Trophoblast cell (in vitro differentiated cells and primary cell): ENCODE measurements at regions not wholly inside any gene's neighbourhood (a gene's known extent, or its start where the extent isn't known, plus 50 kb on each side); places are given as distances from the start of the nearest gene placed in this dataset.

Source experiments
- DNase-seq, 2 donors: peaks; one replicate each; pipeline ENCODE4 v3.0.0-alpha.2; 2016
- H2AFZ ChIP-seq: 2 replicates; pipeline ENCODE4 v1.6.1; 2013; ENCODE audit warnings: low read length, moderate library complexity, mild to moderate bottlenecking; ENCODE audit not compliant: insufficient read depth, poor library complexity
- H2AK5ac ChIP-seq: 2 replicates; pipeline ENCODE4 v1.6.1; 2013; ENCODE audit warnings: mild to moderate bottlenecking, low read length
- H2BK120ac ChIP-seq: 2 replicates; pipeline ENCODE4 v1.6.1; 2013; ENCODE audit warnings: low read length, mild to moderate bottlenecking, moderate library complexity; ENCODE audit not compliant: insufficient read depth, poor library complexity
- H2BK12ac ChIP-seq: 2 replicates; pipeline ENCODE4 v1.6.1; 2013; ENCODE audit warnings: mild to moderate bottlenecking, low read length, moderate library complexity
- H2BK5ac ChIP-seq: 2 replicates; pipeline ENCODE4 v1.6.1; 2013; ENCODE audit warnings: low read length, low read depth, moderate library complexity, mild to moderate bottlenecking; ENCODE audit not compliant: poor library complexity
- H3K14ac ChIP-seq: 2 replicates; pipeline ENCODE4 v1.6.1; 2013; ENCODE audit warnings: mild to moderate bottlenecking, low read length
- H3K18ac ChIP-seq: 2 replicates; pipeline ENCODE4 v1.6.1; 2013; ENCODE audit warnings: mild to moderate bottlenecking, low read length
- H3K23ac ChIP-seq: 2 replicates; pipeline ENCODE4 v1.6.1; 2013; ENCODE audit warnings: low read length
- H3K27ac ChIP-seq: 2 replicates; pipeline ENCODE4 v1.5.1; 2013; ENCODE audit warnings: low read depth, mild to moderate bottlenecking, inconsistent platforms, low read length, moderate library complexity
- H3K27me3 ChIP-seq: 2 replicates; pipeline ENCODE4 v1.6.1; 2013; ENCODE audit warnings: inconsistent platforms, mild to moderate bottlenecking, low read length, moderate library complexity; ENCODE audit not compliant: insufficient read depth
- H3K36me3 ChIP-seq, 2 experiments: 1 replicate in 1 of 2; 2 replicates in 1 of 2; pipeline ENCODE4 v1.6.1; 2013; ENCODE audit warnings: low read length in 2 of 2, mild to moderate bottlenecking in 2 of 2, moderate library complexity in 1 of 2; ENCODE audit not compliant: insufficient read depth in 2 of 2, control insufficient read depth in 1 of 2
- H3K4ac ChIP-seq: 2 replicates; pipeline ENCODE4 v1.6.1; 2013; ENCODE audit warnings: low read depth, mild to moderate bottlenecking, low read length, moderate library complexity
- H3K4me1 ChIP-seq, 2 experiments: 1 replicate in 1 of 2; 2 replicates in 1 of 2; pipeline ENCODE4 v1.6.1; 2013; ENCODE audit warnings: low read length in 2 of 2, mild to moderate bottlenecking in 2 of 2, moderate library complexity in 1 of 2; ENCODE audit not compliant: insufficient read depth in 2 of 2, control insufficient read depth in 1 of 2
- H3K4me2 ChIP-seq: 2 replicates; pipeline ENCODE4 v1.6.1; 2013; ENCODE audit warnings: inconsistent platforms, mild to moderate bottlenecking, low read length, moderate library complexity
- H3K4me3 ChIP-seq: 2 replicates; pipeline ENCODE4 v1.5.1; 2013; ENCODE audit warnings: mild to moderate bottlenecking, low read depth, low read length, inconsistent platforms
- H3K79me1 ChIP-seq: one replicate; pipeline ENCODE4 v1.6.1; 2013; ENCODE audit warnings: low read length
- H3K79me2 ChIP-seq: 2 replicates; pipeline ENCODE4 v1.6.1; 2013; ENCODE audit warnings: low read length, mild to moderate bottlenecking; ENCODE audit not compliant: control insufficient read depth, insufficient read depth, poor library complexity
- H3K9ac ChIP-seq: 2 replicates; pipeline ENCODE4 v1.6.1; 2013; ENCODE audit warnings: mild to moderate bottlenecking, low read length
- H3K9me3 ChIP-seq: 2 replicates; pipeline ENCODE4 v1.6.1; 2013; ENCODE audit warnings: low read depth, mild to moderate bottlenecking, control low read depth, inconsistent platforms, low read length; ENCODE audit not compliant: insufficient read depth
- H4K12ac ChIP-seq: 2 replicates; pipeline ENCODE4 v1.6.1; 2013; ENCODE audit warnings: low read depth, mild to moderate bottlenecking, low read length, moderate library complexity
- H4K8ac ChIP-seq: 2 replicates; pipeline ENCODE4 v1.6.1; 2013; ENCODE audit warnings: low read depth, mild to moderate bottlenecking, low read length, moderate library complexity
- H4K91ac ChIP-seq: one replicate; pipeline ENCODE4 v1.6.1; 2013; ENCODE audit warnings: low read depth, mild to moderate bottlenecking, low read length, moderate library complexity
- WGBS: extraction: QIAGEN DNeasy Blood & Tissue Kit; methylation state at CpG from one replicate; pipeline ENCODE4 v1.1.7; 2013; ENCODE audit warnings: missing lambda C conversion rate; ENCODE audit not compliant: insufficient read length, insufficient coverage; ENCODE audit errors: extremely low coverage; 5-methylcytosine and 5-hydroxymethylcytosine counted together

DNA sequence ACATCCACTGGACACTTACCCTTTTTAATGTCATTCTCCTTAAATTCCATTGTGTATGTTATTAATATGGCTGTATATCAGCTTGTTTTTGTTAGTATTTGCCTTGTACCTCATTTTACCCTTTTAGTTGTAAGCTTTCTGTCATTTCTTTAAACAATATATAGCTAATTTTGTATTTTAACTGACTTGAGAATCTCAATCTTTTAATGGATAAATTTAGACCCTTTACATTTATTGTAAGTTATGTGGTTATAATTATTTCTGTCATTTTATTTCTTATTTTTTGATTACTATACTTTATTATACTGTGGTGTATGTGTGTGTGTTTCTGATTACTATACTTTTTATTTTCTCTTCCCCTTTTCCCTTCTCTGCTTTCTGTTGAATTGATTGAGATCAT, 159.0 kb upstream of the LHX5 start:
- no peaks in the 10 kb centered on the region for H3K4me1 ChIP-seq
- no peak overlapping the region for H3K4me2 ChIP-seq
- H2BK5ac ChIP-seq: no peak overlapping the region
- no peak overlapping the region for H3K14ac ChIP-seq
- H3K79me2 ChIP-seq: no peaks in the 10 kb centered on the region
- H3K18ac ChIP-seq: no peak overlapping the region
- H3K79me1 ChIP-seq: no peaks in the 10 kb centered on the region
- no peak overlapping the region for H4K8ac ChIP-seq
- no peak overlapping the region for H2AK5ac ChIP-seq
- H3K36me3 ChIP-seq: no peaks in the 10 kb centered on the region
- peaks cover 6% of the 10 kb centered on the region for H3K9me3 ChIP-seq
- no peaks in the 10 kb centered on the region for H3K27me3 ChIP-seq
- H3K9ac ChIP-seq: no peak overlapping the region
- H3K23ac ChIP-seq: no peak overlapping the region
- no peak overlapping the region for H2BK120ac ChIP-seq
- no peak overlapping the region for H2AFZ ChIP-seq
- H3K27ac ChIP-seq: no peak overlapping the region
- H2BK12ac ChIP-seq: no peak overlapping the region
- no peak overlapping the region for H4K12ac ChIP-seq
- no peak overlapping the region for H3K4ac ChIP-seq
- no peak overlapping the region for H4K91ac ChIP-seq
- no peak for DNase-seq
- H3K4me3 ChIP-seq: no peak overlapping the region

DNA sequence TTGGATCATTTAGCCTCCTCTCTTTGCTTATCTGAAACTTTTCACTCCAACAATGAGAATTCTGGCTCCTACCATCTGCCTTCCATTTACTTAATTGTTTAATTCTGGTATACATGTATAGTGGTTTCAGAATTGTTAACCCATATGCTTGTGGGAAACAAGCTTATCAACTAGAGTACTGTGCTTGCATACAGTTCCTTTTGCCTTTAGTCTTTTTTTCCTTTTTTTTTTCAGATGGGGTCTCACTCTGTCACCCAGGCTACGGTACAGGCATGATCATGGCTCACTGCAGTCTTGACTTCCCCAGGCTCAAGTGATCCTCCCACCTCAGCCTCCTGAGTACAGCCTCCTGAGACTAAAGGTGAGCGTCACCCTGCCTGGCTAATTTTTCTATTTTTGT, 153.8 kb upstream of the LHX5 start:
- Histone ChIP-seq H4K12ac (no peak overlapping the region), H4K8ac (no peak overlapping the region), H2BK120ac (no peak overlapping the region), H3K4me1 (no peaks in the 10 kb centered on the region), H3K9me3 (peaks cover 6% of the 10 kb centered on the region), H2BK5ac (no peak overlapping the region), H3K27me3 (no peaks in the 10 kb centered on the region), H3K4me3 (no peak overlapping the region), H2AK5ac (no peak overlapping the region), H3K36me3 (no peaks in the 10 kb centered on the region), H2AFZ (no peak overlapping the region), H3K4ac (no peak overlapping the region), H4K91ac (no peak overlapping the region), H3K9ac (no peak overlapping the region), H3K18ac (no peak overlapping the region), H3K23ac (no peak overlapping the region), H3K14ac (no peak overlapping the region), H3K4me2 (no peak overlapping the region), H3K79me1 (no peaks in the 10 kb centered on the region), H3K79me2 (no peaks in the 10 kb centered on the region), H2BK12ac (no peak overlapping the region), H3K27ac (no peak overlapping the region)
- no CpG with 5 or more reads among the region's 2 CpGs for WGBS
- no peak for DNase-seq

DNA sequence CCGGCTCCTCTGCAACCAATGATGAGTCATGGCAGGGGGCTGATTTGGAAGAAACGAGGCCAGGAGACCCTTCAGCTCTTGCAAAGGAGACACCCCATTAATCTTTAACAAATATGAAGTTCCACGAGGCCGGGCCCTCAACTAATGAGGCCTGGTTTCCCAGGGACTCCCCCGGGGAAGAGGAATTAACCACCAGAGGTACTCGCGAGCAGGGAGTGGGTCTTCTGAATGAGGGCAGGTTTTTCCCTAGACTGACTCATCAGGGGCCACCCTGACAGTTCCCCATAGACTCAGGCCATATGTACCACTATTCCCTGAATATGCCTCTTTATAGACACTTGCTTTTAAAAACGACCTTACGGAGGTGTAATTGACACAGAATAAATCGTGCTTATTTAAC, 150.7 kb upstream of the LHX5 start:
- no peak overlapping the region for H2BK12ac ChIP-seq
- no peak overlapping the region for H3K9ac ChIP-seq
- no peaks in the 10 kb centered on the region for H3K79me1 ChIP-seq

DNA sequence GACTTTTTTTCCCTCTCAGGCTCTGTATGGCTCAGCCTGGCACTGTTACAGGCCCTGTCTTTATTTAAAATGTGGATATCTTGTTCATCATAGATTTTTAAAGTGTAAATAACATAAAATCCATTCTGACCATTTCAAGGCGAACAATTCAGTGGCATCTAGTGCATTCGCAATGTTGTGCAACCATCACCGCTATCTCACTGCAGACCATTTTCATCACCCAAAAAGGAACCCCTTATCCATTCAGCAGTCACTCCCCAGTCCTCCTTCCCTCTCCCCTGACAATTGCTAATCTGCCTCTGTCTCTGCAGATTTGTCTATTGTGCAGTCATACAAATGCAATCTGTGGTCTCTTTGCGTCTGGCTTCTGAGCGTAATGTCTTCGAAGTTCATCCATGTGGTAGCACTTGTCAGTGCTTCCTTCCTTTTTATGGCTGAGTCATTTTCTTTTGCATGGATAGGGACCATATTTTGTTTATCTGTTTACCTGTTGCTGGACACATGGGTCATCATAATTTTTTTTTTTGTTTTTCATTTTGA, 148.8 kb upstream of the LHX5 start:
- Histone ChIP-seq H2BK12ac (no peak overlapping the region), H3K79me2 (no peaks in the 10 kb centered on the region), H3K36me3 (no peaks in the 10 kb centered on the region), H2BK120ac (no peak overlapping the region), H3K9ac (no peak overlapping the region), H3K18ac (no peak overlapping the region), H3K79me1 (no peaks in the 10 kb centered on the region), H2BK5ac (no peak overlapping the region), H4K8ac (no peak overlapping the region), H3K14ac (no peak overlapping the region), H4K91ac (no peak overlapping the region), H3K4me3 (no peak overlapping the region), H2AFZ (no peak overlapping the region), H2AK5ac (no peak overlapping the region), H4K12ac (no peak overlapping the region), H3K9me3 (no peaks in the 10 kb centered on the region), H3K27ac (no peak overlapping the region), H3K4ac (no peak overlapping the region), H3K4me1 (no peaks in the 10 kb centered on the region), H3K4me2 (no peak overlapping the region), H3K27me3 (no peaks in the 10 kb centered on the region), H3K23ac (no peak overlapping the region)
- DNase-seq: no peak
- WGBS: no CpG with 5 or more reads among the region's 6 CpGs

More for the DNA sequence above, 150.7 kb upstream of the LHX5 start:
- no peaks in the 10 kb centered on the region for H3K4me1 ChIP-seq
- H2BK120ac ChIP-seq: no peak overlapping the region
- H3K36me3 ChIP-seq: no peaks in the 10 kb centered on the region
- H4K12ac ChIP-seq: no peak overlapping the region
- H3K27ac ChIP-seq: no peak overlapping the region
- no peak overlapping the region for H2AFZ ChIP-seq
- no peaks in the 10 kb centered on the region for H3K79me2 ChIP-seq
- no peak overlapping the region for H3K4me3 ChIP-seq
- DNase-seq: no peak
- no peak overlapping the region for H3K14ac ChIP-seq
- H3K4me2 ChIP-seq: no peak overlapping the region
- H4K8ac ChIP-seq: no peak overlapping the region
- peaks cover 2% of the 10 kb centered on the region for H3K9me3 ChIP-seq
- no peak overlapping the region for H3K23ac ChIP-seq
- no peak overlapping the region for H3K4ac ChIP-seq
- no peak overlapping the region for H2AK5ac ChIP-seq
- no peaks in the 10 kb centered on the region for H3K27me3 ChIP-seq
- no CpG with 5 or more reads among the region's 10 CpGs for WGBS
- no peak overlapping the region for H4K91ac ChIP-seq
- no peak overlapping the region for H2BK5ac ChIP-seq
- no peak overlapping the region for H3K18ac ChIP-seq
